DMS114 treated with DMSO at 0.1 percent for 48 hours (cell line): ENCODE measurements at regions not wholly inside any gene's neighbourhood (a gene's known extent, or its start where the extent isn't known, plus 50 kb on each side); places are given as distances from the start of the nearest gene placed in this dataset.
"Not testable (repeated sequence)": the region's sequence is repeated elsewhere in the genome, so short reads cannot be mapped to it uniquely, and the experiment has no call there.

Source experiments
- DNase-seq: peaks from one replicate; lab custom pipeline; 2025; ENCODE audit not compliant: unreplicated experiment; lab: John Stamatoyannopoulos, UW

- DNase-seq: no peak
Measured at GRCh38 chr2:187206471-187206870, 241.6 kb downstream of the CALCRL start.

DNA sequence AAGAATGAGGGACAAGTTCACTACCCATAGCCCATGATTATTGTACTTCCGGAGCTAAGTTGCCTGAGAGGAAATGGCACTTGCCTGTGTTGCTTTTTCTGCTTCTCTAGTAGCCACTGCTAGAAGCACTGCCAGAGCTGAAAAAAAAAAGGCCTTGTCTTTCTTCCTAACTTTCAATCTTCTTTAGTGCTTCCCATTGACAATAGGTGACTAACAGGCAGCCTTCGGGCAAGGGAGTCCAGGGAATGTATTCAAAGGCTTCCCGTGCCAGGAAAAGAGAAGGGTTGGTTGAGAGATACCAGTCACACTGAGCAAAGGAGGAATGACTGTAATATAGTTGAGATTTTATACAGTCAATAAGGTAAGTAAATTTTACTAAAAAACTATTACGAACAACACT lies 242.0 kb downstream of the CALCRL start:
- DNase-seq: no peak

DNA sequence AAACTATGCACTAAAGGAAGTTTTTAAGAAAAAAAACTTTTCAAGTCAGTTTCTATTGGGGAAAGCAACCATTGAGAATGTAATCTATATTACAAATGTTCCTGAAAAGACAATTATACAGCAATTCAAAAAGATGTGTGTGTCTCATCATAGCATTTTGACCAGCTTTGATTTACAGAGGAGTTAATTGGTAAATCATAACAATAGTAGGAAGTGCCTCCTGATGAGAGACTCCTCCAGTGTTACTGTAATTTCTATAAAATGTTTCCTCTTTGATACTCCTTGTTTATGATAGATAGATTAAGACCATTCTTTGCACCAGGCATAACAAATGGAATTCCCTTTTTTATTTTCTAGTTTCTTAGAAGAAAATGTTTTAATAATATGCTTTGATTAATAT lies 249.9 kb downstream of the CALCRL start:
- no peak for DNase-seq

DNA sequence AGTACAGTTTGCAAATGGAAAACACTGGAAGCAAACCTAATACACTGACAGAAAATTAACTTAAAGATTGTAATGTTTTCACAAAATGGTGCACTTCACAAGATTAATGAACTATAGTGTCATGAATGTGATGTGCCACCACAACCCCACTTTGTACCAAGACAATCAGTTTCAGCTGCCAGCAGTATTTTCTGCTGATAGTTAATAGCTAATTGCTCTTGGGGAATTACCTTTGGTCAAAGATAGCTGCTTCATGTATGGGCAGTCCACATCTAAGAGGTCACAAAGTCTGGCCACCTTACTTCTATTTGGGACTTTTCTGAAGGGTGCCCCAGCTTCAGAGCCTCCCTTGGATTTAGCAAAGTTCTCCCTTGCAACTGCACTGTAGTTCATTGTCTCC lies 254.0 kb downstream of the CALCRL start:
- DNase-seq: no peak

DNA sequence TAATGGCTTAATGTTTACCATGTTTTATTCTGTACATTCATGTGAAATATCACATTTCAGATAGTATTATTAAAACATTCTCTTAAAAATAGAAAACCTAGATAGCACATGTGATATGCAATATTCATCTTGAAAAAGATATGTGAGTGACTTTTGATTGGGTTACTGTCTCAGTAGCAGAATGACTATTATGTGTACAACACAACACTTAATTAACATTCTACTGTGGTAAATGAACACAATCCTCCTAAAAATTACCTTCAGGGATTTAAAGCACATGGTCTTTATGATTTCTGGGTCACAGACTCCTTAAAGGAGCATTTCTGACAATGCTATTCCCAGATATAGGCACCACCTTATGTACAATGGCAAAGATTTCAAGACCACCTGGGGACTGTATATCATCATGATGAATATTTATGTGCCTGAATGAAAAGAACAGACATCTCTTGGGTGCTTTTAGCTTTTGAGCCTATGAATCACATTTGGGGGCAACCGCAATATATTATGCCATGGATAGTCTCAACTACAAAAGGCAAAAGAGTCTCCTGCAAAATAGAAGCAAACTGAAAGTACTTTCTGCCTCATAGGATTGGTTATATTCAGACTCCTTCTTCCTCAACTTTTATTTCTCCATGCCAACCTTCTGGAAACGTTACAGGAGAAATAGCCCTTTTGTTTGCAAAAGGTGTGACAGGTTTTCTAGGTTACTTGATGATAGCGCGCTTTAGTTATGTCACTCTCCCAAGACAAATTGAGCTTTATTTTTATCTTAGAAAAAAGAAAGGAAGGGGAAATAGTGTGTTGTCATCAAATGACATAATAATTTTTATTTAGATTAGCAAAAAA lies 259.0 kb downstream of the CALCRL start:
- DNase-seq: no peak

DNA sequence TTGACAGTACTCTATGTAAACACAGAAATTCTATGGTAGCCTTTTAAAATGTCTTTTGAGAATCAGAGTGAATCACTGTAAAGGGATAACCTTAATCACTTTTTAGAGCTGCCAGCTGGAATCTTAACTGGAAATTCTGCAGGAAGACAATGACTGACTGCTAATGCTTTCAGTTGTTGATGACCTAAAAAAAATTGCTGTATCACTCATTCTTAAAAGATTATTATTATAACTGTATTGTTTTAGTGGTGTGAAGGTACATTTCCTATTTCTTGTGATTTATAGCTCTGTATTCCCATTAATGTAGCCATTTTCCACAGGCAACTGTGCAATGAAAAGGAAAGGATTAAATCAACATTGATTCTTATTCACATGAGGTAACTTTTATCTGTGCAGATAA lies 260.5 kb downstream of the CALCRL start:
- no peak for DNase-seq

- DNase-seq: no peak
Measured at GRCh38 chr2:187180529-187180928, 267.5 kb downstream of the CALCRL start.

GRCh38 chr2:187178876-187179275 lies 269.2 kb downstream of the CALCRL start:
- not testable (repeated sequence) for DNase-seq

DNA sequence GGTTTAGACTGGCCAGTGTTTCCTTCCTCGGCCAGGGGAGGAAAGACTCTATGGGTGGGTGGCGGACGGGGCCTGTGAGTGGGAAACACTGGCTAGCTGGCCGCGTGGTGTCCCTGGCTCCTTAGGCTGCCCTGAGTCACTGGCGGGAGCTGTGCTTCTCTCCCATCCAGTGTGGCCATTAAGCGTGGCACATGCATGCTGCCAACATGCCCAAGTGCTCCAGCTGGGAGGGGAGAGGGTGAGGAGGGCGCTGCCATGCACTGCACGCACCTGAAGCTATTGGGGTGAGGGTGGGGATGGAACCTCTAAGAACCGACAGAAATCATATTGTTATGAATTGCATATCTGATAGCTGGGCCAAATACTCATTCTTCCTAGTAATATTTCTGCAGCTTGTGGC lies 270.8 kb downstream of the CALCRL start:
- no peak for DNase-seq

- DNase-seq: no peak
Measured at GRCh38 chr2:187174582-187174981, 273.5 kb downstream of the CALCRL start.

DNA sequence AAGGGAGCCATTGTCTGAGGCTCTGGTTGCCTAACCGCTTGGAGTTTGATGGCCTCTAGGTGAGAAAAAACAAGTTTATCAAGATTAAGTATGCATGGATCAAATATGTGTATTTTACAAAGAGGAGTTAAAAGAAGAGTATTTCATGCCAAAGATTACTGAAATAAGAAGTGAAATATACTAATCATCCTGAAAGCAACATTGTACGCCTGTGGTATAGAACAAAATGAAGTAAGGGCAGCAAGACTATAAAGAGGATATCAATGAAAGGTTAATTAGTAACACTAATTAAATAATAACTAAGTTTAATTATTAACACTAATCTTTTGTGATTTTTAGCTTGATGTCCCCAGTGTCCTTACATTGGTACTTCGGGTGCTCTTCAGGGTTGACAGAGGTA lies 276.7 kb downstream of the CALCRL start:
- no peak for DNase-seq

DNA sequence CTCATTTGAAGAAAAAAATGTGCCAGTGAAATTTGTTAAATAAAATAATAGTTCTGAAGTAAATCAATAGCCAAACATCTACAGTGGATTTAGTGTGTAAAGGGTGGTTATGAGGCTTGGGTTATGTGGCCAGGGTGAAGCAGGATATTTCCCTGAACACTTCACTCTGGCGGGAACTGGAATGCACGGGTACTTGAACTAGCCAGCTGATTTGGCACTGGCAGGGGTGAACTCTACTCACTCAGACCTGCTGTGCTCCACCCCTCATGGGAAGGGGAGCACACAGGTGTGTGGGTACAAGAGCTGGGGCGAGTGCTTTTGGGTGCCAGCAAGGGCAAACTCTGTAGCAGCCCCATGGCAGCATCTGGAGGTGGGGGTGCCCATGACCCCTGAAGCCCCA lies 278.2 kb downstream of the CALCRL start:
- no peak for DNase-seq

- no peak for DNase-seq
Measured at GRCh38 chr2:187168720-187169713, 279.0 kb downstream of the CALCRL start.

DNA sequence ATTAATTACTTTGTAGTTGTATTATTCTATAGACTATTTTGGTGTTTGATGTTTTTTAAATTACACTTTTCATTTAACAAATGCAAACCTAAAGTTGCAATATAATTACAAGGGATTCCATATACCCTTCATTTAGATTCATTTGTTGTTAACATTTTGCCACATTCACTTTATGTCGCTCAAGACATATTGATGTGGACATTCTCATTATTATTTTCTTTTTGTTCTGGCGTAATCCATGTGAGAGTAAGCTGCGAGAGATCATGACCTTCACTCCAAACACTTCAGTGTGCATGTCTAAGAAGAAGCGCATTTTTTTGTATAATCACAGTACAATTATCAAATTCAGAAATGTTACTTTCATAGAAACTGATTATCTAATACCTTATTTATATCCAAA lies 280.6 kb downstream of the CALCRL start:
- DNase-seq: no peak

DNA sequence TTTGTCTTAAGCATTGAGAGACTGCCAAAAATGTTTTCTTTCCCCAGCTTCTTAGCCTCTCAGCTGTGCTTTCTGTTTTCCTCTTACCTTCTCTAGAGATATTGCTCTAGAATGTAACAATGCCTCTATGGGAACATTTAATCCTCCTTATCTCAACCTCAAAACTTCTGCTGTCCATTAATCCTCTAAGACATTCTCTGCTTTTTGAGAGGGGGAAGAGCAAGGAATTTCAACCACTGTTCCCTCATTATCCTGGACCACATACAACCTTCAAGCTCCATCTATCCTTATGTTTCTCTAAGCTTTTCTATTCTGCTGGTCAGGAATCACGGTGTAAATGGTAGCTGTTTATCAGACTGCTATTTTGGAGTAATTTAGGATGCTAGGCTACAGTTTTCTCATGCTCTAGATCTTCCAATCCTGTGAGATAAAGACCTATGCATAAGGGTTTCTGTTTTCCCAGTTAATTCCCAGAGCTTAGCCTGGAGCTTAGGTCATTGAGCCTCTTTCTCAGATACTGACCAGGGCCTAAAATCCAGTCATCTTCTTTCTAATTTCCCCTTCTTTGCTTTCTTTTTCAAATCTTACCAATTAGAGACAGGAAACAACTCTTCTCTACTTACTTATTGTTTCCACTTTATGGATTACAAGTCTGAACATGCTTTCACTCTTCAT lies 282.0 kb downstream of the CALCRL start:
- DNase-seq: no peak

DNA sequence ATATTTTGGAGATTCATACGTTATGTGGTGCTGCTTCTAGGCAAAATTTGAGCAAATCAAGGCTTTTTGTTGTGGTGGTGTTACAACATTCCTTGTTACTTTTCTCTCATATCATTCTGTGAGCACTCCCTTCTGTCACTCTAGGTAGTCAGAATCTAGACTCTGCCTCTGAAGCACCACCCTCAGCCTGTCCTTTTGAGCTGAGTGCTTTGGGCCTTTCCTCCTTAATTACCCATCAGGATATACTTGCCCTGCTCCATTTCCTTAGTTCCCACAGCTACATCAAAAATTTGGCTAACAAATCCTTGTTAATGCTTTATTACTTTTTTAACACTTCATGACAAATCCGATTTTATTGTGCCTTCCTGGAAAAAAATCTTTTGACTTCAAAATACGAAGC lies 289.6 kb downstream of the CALCRL start:
- no peak for DNase-seq

- no peak for DNase-seq
Measured at GRCh38 chr2:187157046-187157445, 291.0 kb downstream of the CALCRL start.

- DNase-seq: no peak
Measured at GRCh38 chr2:187155476-187155875, 292.6 kb downstream of the CALCRL start.

- no peak for DNase-seq
Measured at GRCh38 chr2:187150670-187151069, 297.4 kb downstream of the CALCRL start.

- no peak for DNase-seq
Measured at GRCh38 chr2:187148059-187148714, 299.2 kb upstream of the ZSWIM2 start.

DNA sequence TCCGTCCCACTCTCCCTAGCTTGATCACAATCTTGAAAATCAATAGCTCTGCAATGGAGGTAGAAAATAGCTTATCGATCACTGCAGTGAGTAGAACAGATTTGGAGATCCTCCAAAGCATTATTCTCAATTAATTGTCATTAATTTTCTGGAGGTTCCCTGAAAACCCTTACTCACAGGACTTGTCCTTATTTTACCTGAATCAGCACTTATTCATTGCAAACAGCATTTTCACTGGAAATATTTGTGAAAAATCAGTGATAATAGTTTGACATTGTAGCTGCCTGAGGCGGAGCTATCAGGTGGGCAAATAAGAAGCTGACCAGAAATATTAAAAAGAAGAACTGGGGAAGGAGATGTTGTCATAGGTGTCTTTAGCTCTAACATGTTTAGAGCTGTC lies 294.6 kb upstream of the ZSWIM2 start:
- DNase-seq: no peak
